GM12891 (cell line): ENCODE measurements at regions not wholly inside any gene's neighbourhood (a gene's known extent, or its start where the extent isn't known, plus 50 kb on each side); places are given as distances from the start of the nearest gene placed in this dataset.

Experiments used
- DNase-seq: peaks from one replicate; pipeline ENCODE4 v3.0.0; 2011; ENCODE audit warnings: low spot score; ENCODE audit not compliant: insufficient read length
- FAIRE-seq: peaks from 2 replicates; lab custom pipeline; 2011; peaks lifted over from hg19 to GRCh38; lab: Jason Lieb, UNC
- PAX5 ChIP-seq: IDR thresholded peaks from 2 replicates; pipeline ENCODE4 v1.6.1; 2011; ENCODE audit warnings: low read length, moderate library complexity, mild to moderate bottlenecking; ENCODE audit not compliant: insufficient read depth, severe bottlenecking
- POLR2A ChIP-seq: IDR thresholded peaks from 2 replicates; pipeline ENCODE4 v1.6.1; 2011; ENCODE audit warnings: low read depth, low read length, control low read depth
- POLR2AphosphoS5 ChIP-seq: IDR thresholded peaks from 2 replicates; pipeline ENCODE4 v1.6.1; 2011; ENCODE audit warnings: low read depth, low read length, control low read depth
- POU2F2 ChIP-seq: IDR thresholded peaks from 2 replicates; pipeline ENCODE4 v1.6.1; 2011; ENCODE audit warnings: low read depth, mild to moderate bottlenecking, control low read depth, low read length, moderate library complexity
- SPI1 ChIP-seq: IDR thresholded peaks from 2 replicates; pipeline ENCODE4 v1.6.1; 2011; ENCODE audit warnings: low read depth, low read length, control low read depth
- TAF1 ChIP-seq: IDR thresholded peaks from 2 replicates; pipeline ENCODE4 v1.6.1; 2011; ENCODE audit warnings: low read depth, low read length, control low read depth

DNA sequence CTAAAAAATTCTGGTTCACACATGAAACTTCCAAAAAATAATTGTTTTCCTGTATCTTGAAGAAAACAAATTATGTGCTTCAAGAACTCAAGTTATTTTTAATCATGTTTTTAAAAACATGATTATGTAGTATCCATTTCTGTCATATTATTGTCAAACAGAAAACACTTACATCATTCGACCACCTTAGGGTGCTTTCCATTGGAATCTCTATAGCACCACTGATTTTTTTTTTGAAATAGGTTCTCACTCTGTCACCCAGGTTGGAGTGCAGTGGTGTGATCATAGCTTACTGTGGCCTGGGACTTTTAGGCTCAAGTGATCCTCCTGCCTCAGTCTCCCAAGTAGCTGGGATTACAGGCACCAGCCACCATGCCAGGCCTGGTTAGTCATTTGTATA is 457.3 kb downstream of the SI start:
- DNase-seq, result no peak
- no peak for TF ChIP-seq POLR2AphosphoS5
- TF ChIP-seq POLR2A, result no peak
- TF ChIP-seq TAF1, result no peak
- no peak for FAIRE-seq

DNA sequence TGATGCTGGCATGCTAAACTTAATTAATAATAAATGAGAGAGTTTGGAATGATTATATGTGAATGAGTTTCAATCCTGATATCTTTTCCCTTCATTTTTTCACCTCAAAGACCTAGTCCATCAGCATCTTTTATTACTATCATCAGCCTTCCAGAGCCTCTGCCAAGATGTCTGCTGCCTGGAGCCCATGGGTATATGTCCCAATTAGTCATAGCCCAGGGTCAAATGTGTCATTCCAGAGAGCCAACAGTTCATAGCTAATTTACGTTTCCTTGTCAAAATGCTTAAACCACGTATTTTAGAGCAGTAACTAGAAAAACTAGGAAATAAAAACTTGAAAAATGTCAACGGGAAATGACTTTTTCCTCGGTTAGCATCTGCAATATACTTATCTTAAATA is 457.9 kb downstream of the SI start:
- TF ChIP-seq TAF1 (no peak), POU2F2 (no peak), PAX5 (no peak), POLR2AphosphoS5 (no peak), SPI1 (no peak), POLR2A (no peak)
- FAIRE-seq (no peak), DNase-seq (no peak)

DNA sequence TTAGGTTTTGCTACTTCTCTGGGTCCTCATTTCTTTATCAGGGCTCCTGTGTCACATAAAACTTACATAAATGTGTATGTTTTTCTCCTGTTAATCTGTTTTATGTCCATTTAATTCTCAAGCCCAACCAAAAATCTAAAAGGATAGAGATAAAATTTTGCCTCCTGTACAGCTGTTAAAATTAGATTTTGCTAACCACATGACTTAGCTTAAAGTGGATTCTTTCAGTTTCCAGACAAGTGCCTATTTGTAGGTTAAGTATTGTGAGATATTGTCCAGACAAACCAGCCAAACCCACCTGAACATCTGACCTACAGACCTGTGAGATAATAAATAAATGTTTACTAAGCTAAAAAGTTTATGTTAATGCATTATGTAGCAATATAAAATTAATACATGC is 465.5 kb downstream of the SI start:
- DNase-seq (no peak), FAIRE-seq (no peak)
- TF ChIP-seq TAF1, result no peak

DNA sequence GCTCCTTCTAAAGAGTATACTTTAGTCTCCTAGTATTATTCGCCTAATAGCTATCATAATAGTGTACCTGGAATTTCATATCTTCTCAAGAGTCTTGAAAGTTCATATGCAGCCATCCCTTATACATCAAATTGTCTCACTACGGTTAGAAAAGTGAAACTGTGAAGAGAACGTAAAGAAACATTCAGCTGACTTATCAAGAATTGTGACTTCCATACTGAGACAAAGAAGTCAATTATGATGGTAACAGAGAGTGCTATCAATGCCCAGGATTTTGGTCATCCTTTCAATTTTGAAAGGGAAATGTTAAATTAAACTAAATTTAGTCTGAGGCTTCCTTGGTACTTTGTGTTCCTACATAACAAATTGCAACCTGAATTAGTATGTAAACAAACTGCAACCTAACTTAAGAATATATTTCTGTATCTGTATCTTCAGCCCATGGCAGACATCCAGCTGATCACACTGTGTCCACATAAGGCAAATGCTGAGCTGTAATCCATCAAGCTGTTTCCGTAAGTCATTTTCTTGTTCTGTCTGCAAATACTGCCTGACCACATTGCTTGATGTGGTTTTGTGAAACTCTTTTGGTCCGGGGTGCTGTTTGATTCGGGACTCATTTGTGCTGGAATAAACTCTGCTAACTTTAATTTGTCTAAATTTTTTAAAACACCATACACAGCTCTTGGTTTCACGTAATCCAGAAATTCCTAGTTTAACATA is 469.6 kb downstream of the SI start:
- no peak for DNase-seq
- FAIRE-seq, result no peak
- no peak for TF ChIP-seq PAX5
- no peak for TF ChIP-seq POLR2AphosphoS5
- TF ChIP-seq POLR2A, result no peak
- TF ChIP-seq POU2F2, result no peak
- no peak for TF ChIP-seq SPI1
- no peak for TF ChIP-seq TAF1

DNA sequence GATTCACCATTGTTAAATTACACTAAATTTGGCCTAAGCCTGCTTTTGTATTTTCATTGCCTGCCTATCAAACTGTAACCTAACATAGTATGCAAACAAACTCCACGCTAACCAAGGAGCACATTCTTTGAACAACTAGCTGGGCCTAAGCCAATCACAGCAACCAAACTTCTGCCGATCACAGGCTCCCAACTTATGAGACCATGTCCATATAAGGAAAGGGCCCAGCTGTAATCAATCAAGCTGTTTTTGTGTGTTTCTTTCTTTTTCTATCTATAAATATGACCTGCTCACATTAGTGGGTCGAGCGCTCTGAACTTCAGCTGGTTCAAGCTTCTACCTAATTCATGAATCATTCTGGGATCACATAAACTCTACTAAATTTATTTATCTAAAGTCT is 473.6 kb downstream of the SI start:
- no peak for DNase-seq
- no peak for TF ChIP-seq POLR2AphosphoS5
- TF ChIP-seq PAX5, result no peak
- TF ChIP-seq POLR2A, result no peak
- no peak for TF ChIP-seq POU2F2
- no peak for TF ChIP-seq SPI1
- no peak for FAIRE-seq

DNA sequence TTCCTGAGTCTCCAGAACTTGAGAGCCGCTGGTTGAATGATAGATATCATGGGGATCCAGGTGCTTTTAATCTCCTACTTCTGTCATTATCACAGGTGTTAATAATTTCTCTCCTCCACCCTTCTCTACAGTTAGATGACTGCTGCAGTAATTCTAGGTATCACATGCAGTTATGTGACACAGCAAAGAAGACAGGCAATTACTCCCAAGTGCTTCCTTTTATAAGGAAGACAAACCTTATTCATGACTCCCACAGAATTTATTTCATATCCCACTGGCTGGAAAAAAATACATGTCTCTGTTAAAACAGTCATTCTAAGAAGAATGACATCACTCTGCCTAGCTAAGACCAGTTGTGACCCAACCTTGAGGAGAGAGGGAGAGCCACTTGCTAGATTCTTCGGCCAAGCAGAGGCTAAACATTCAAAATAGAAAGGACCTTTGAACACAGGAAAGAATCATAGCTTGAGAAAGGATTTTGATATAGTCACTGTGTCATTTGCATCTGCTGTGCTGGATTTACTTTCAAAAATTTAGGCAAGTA is 500.6 kb downstream of the SI start:
- DNase-seq, result no peak
- FAIRE-seq, result no peak
- no peak for TF ChIP-seq PAX5
- no peak for TF ChIP-seq POLR2AphosphoS5
- no peak for TF ChIP-seq POLR2A
- TF ChIP-seq POU2F2, result no peak
- TF ChIP-seq TAF1, result no peak
- TF ChIP-seq SPI1, result no peak

DNA sequence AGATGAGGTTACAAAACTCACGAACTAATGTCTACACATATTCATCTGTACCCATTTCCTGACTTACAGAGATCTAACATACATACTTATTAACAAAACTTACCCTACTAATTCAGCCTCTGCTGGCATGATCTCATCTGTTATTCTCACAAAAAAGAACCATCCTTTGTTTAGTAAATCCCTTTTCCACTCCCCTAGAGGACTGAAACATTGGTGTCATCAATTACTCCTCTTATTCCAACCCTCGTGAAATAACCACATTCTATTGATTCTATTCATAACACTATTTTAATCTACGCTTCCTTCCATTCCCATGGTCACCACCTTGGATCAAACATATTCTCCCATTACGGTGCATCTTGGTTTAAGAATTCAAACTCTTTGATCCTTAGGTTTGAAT is 505.9 kb downstream of the SI start:
- no peak for FAIRE-seq
- no peak for DNase-seq
- TF ChIP-seq PAX5 (no peak), SPI1 (no peak), POU2F2 (no peak), POLR2A (no peak), POLR2AphosphoS5 (no peak), TAF1 (no peak)

DNA sequence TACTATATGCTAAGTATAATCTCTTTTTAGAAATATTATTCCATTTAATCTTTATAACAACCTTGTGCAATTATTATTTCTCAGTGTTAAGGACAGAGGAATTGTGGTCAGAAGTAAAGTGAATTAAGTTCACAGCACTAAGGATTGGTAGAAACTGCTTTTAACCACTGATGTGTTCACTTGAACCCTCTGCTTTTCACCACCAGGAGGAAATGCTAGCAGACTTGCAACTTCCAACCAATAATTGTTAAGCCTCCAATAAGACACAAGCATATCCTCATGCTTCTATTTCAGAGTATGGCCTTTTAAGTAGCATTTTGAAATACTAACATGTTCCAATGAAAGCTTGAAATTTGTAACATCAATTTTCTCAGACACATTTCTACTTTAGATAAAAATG is 527.4 kb downstream of the SI start:
- no peak for FAIRE-seq
- DNase-seq, result no peak
- TF ChIP-seq SPI1, result no peak
- no peak for TF ChIP-seq TAF1

DNA sequence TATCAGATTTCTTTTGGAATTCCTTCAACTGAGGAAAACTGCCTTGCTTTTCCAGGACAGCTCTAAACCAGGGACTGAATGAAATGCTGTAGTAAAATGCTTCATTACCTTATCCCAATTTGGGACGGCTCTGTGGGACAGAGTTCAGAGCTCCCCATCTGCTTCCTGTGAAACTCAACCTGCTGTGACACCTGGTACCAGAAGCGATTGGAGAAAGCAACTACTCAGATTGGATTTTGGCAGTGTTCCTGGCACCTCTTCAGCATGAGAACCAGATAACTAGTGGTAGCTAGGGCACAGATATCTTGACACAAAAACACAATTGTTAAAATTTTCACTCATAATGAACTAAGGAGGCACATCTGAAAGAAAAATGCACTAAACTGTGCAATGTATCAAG is 539.1 kb downstream of the SI start:
- DNase-seq (no peak), FAIRE-seq (no peak)
- TF ChIP-seq POU2F2 (no peak), TAF1 (no peak), PAX5 (no peak), POLR2A (no peak), SPI1 (no peak), POLR2AphosphoS5 (no peak)

DNA sequence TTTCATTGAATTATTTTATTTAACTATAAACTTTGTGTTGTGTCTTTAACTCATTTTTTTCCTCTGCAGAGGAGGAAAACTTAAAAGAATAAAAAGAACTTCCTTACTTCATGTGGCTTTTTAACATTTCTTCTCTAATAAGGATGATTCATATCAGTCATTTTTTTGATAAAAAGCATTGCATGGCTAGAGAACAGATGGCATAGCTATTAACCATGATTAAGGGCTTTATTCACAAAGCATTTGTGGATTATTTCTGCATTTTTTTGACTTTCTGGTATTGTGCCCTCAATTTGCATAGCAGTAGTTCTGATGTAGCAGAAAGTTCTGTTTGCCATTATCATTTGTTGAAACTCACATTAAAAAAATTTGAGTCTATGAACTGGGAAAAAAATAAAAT is 540.8 kb downstream of the SI start:
- FAIRE-seq (no peak), DNase-seq (no peak)
- TF ChIP-seq POU2F2, result no peak
- TF ChIP-seq POLR2AphosphoS5, result no peak
- TF ChIP-seq PAX5, result no peak
- TF ChIP-seq TAF1, result no peak
- no peak for TF ChIP-seq POLR2A
- no peak for TF ChIP-seq SPI1

DNA sequence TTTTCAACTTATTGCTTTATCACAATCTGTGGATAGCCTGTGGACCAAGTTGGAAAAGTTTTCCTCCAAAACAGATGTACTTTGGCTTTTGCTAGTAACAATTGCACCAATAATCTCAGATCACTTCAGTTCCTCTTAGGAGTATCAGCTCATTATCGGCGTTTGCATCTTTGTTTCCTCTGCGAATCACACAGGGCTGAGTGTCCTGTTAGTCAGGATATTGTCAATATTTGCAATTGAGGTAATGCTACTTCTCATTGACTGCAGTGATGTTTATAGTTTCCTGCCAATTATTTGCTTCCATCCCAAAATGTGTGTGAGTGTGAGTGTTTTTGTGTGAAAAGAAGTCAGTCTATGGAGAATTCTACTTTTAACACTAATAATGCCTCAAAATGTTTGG is 545.0 kb downstream of the SI start:
- DNase-seq (no peak), FAIRE-seq (no peak)

More for the DNA sequence above, 545.0 kb downstream of the SI start:
- no peak for TF ChIP-seq POLR2A
- TF ChIP-seq POLR2AphosphoS5, result no peak
- no peak for TF ChIP-seq POU2F2
- TF ChIP-seq TAF1, result no peak
- TF ChIP-seq PAX5, result no peak
- no peak for TF ChIP-seq SPI1
